GM21737 (cell line): ENCODE measurements at regions not wholly inside any gene's neighbourhood (a gene's known extent, or its start where the extent isn't known, plus 50 kb on each side); places are given as distances from the start of the nearest gene placed in this dataset.
"Not testable (repeated sequence)": the region's sequence is repeated elsewhere in the genome, so short reads cannot be mapped to it uniquely, and the experiment has no call there.

ENCODE experiments used
- ATAC-seq: cut with Tn5 transposase; IDR thresholded peaks from one replicate; pipeline ENCODE4 v1.9.1; 2021; ENCODE audit warnings: mild to moderate bottlenecking, moderate library complexity; ENCODE audit not compliant: unreplicated experiment

DNA sequence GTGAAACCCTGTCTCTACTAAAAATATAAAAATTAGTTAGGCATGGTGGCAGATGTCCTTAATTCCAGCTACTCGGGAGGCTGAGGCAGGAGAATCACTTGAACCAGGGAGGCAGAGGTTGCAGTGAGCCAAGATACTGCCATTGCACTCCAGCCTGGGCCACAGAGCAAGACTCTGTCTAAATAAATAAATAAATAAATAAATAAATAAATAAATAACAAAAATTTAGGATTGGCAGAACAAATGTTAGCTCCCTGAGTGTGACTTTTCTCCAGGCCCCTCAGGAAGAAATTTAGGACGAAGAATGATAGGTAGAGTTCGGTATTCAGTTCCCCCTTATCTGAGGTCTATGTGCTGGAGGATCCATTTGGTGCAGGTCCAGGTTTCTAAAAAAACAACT, 181.2 kb downstream of the CD47 start:
- ATAC-seq: not testable (repeated sequence)

DNA sequence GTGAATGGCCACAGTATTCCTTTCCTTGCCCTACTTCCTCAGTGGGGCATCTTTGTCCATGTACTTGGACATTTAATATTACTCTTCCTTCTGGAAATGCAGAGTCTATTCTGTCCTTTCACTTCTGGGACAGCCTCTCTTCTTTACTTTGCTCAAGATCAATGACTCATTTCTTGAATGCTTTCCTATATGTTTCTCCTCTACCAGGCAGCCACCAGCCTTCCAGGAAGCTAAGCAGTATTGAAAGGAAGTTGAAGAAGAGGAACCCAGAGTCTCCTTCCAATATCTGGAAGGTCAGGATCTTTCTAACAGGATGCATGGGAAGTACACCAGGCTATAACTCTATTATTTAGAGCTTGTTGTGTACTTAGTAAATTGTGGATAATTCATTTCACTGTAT, 182.8 kb downstream of the CD47 start:
- no peak for ATAC-seq

DNA sequence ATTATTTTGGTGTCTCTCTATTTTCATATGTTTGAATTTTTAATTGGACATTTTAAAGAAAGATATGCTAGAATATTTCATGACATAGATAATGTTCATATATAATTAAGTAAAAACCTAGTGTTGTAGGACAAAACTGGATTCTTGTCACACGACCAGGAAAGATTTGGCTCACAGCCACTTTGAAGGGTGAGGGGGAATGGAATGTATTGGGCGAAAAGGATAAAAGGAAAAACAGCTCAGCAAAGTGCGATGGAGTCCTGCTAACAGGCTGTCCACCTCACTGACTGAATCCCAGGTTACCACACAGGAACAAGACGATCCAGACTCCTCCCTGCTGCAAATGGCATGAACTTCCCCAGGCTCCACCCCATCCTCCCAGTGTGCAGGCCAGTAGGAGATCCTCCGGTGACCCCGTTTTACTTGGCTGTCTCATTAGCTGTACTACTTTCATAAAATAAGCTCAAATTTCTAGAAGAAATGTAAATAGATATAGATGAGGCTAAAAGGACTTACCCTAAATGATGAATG, 186.2 kb downstream of the CD47 start:
- no peak for ATAC-seq

DNA sequence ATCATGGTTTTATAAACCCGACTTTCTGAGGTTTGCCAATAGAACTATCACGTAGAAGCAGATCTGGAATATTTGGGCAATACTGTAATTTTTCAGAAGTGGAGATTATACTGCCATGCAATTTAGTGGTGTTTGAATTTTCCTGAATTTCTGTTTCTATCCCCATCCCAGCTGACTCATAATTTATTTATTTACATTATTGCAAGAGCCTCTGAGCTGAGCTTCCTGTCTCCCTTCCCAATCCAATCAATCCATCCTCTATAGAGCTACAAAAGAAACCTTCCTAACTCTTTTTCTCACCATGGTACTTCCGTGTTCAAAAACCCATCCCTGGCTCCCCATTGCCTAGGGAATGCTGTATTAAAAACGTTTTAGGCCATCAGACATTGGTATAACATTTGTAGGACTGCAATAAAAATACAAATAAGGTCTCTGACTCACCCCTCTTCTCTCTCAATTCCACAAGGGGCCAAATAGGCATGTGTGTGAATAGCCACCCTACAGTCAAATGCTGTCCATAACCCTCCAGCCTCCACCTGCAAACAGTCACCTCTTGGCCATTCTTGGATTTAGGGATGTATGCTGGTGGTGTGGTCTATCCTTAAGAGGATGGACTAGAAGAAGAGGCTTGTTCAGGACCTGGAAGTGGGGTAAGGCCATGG, 190.7 kb downstream of the CD47 start:
- ATAC-seq: no peak

DNA sequence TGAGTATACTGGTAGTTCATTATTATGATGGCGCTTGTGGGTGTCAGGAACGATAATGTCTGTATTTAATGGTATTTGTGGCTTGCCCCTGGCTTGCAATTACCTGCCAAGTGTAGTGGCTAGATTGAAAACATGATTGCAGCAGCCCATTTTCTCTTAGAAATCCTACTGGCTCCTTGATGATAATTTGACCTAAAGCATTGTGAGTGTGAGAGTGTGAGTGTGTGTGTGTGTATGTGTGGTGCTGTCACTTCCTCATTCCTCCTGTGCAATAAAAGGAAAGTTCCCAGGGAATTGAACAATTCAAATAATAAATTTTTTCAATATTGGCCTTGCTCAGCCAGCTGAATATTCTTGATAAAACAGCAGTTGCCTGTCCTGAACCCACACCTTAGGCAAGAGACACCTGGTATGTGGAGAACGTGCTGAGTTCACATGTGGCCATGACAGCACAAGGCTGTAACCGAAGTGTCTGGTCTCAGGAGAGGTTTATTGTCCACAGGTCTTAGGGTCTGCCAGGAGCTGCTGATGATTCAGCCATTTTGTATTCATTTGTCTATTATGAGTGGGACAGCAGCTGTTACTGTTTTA, 193.3 kb downstream of the CD47 start:
- ATAC-seq: no peak

DNA sequence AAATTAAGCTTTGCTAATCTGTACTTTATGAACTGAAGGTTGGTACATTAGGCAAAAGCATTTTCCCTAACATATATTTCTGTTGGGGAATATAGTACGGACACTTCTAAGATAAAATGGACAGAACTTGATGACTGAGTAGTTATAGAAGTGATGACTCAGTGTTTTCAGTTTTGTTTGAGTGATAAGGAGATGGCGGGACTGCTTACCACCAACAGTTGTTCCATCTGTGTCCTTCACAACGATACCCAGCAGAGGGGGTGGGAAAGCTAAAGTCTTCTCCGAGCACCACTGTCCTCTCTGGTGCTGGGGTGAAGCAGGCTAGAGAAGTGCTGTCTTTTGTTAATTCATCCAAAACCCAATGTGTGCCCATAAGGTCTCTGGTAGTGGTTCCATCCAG, 195.8 kb downstream of the CD47 start:
- no peak for ATAC-seq

DNA sequence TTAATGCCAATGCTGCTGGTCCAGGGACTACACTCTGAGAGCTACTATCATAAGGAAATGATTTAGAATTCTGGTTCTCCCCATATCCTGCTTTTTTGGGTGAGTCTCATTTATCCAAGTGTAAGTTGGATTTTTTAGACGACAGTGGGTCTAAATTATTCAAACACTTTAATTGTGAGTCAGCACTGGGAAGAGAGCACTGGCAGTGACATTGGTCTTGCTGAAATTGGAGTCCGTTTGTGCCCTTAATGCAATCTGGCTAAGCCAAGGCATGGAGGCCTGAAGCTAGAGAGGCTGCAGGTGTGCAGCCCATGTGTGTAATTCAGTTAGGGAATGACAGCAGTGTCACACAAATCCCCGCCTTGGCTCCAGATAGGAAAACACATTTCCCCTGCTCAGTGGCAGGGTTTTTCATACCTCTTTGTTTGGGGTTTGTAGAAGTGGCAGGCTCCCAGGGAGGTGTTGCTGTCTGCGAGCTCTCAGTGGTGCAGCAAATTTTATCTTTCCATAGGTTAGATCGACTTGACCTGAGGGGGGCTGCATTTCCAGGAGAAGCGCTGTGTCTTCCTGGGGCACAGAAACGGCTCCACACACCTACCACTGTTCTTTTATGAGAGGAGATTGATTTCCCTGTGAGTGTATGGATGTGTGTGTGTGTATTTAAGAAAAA, 197.7 kb downstream of the CD47 start:
- no peak for ATAC-seq

DNA sequence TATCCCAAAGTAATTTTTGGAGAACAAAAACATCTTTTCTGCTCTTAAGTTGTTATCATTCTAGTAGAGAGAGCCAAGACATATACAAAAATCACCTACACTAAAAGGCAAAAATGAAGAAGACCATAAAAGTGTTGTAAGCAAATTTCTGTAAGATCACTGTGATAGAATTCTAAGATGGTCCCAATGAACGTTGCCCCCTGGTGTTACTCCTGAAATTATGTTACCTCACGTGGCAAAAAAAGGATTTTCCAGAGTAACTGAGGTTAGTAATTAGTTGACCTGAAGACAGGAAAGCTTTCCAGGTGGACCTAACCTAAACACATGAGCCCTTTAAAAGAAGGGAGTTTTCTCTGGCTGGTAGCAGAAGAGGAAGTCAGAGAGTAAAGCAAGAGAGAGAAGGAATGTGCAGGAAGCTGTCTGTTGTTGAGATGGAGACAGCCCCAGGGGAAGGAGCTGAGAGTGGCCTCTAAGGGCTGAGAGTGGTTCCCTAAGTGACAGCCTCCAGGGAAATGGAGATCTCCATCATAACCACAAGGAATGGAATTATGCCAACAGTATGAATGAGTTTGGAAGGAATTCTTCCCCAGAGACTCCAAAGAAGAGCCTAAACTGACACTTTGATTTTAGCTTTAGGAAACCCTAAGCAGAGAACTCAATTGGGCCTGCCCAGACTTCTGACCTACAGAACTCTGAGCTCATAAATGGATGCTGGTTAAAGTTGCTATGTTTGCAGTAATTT, 205.9 kb downstream of the CD47 start:
- no peak for ATAC-seq

DNA sequence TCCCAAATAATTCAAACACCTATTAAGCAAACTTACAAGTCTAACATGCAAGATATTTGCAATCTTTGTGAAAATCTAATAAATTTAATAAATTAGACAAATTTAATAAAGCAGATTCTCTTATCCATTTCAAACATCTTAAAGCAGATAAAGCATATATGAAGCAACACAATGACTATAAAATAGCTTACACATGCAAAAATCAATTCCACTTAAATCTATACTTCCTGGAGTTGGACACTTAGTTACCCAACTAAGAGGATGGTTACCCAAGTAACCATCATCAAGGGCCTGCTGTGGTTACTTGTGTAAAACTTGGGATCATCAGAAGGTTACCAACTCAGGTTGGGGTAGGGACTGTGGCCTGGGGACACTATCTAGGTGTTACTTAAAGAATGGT, 206.8 kb downstream of the CD47 start:
- ATAC-seq: no peak

DNA sequence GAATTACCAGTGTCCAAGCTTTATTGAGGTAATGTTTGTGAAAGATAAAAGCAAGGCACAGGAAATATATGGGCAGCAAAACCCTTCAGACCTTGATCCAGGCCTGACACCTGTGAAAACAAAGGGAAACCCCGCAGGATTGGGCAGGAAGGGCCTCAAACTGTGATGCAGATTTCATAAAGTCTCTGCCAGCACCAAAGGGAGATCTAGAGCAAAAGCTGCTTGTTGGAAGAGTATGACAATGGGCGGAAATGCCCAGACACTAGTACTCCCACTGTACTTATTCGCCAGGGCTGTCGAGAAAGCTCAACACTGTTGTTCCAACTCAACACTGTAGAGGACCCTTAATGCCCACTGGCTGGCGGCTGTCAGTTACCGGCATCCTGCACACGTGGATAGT, 207.9 kb downstream of the CD47 start:
- no peak for ATAC-seq

DNA sequence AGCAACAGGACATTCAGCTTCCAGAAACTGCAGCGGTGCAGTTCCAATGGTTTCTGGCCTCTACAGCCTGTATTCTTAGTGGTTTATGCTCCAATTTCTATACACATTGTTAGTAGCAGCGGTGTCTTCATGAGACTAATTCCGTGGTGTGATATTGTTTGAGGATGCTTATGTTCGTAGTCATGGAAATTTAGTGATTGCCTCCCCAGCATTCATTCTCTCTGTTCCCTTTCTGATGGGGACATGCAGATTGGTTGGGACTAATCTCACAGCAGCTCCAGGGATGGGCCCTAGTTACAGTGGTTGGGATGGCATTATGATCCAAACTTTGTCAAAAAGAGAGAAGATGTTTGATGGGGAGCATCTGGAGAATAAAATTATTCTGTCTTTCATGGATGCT, 208.6 kb downstream of the CD47 start:
- no peak for ATAC-seq

DNA sequence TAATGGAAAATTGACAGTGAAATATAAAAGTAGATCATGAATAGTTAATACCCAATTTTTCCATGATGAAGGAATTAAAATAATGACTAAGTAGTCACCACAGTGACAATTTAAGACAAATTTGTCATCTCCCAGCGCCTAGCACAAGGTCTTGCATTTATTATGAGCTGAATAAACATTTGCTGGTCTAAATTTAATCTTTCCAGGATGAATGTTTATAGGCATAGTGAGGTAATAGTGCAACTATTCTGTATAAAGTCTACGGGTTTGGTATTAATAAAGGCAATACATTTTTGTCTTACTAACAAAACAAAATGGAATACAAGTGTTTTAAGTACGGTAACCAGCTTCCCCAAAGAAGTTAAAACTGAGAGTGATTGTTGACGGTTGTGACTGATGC, 209.3 kb downstream of the CD47 start:
- no peak for ATAC-seq

DNA sequence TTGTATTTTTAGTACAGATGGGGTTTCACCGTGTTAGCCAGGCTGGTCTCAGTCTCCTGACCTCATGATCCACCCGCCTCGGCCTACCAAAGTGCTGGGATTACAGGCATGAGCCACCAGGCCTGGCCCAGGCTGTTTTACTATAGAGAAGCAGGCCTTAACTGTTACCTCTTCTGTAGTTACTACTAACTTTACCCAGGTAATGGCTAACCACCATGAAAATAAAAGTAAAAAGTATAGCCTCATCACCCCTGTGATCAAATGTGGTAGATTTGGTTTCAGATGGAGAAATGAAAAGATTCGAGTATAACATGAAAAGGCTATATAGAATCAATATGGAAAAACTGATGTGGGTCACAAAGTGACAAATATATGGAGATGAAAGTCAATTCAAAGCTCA, 210.1 kb downstream of the CD47 start:
- ATAC-seq: no peak

DNA sequence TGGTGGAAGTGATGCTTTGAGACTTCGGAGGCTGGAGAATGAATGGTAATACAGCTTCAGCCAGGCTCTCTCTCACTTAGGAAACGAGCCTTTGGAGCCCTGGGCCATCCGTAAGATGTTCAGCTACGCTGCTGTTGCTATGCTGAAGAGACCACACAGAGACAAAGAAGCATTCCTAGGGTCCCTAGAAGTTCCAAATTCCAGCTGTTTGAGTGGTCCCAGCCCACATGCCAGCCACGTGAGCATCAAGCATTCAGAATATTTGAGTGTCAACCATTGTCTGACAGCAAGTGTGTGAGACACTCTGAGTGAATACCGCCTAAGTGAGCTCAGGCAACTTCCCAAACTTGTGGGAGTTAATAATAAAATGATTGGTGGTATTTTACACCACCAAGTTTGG, 212.9 kb downstream of the CD47 start:
- no peak for ATAC-seq

DNA sequence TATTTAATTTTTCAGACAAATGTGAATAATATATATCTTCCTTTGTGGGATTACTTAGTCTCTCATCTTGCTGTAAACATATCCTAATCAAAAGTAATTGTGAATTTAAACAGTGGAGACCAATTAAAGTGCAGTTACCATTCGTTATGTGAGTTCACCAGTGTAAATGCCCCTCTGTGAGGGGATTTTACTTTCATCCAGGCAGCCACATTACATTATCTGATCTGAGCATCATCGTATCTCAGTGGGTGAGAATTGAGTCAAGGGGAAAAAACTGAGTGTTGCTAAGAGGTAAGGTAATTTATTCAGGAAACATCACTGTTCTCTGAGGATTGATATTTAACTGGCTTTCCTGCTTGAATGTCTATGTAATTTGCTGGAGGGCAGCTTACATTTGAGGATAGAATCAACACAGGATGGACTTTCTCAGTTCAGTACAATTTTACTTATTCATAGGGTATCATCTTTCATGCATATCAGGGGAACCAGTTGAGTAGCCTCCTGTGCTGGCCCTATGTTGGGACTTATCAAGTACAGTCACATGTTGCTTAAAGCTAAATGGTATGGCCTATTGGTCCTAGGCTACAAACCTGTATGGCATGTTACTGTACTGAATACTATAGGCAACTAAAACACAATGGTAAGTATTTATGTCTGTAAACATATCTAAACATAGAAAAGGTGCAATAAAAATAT, 219.7 kb downstream of the CD47 start:
- ATAC-seq: no peak

DNA sequence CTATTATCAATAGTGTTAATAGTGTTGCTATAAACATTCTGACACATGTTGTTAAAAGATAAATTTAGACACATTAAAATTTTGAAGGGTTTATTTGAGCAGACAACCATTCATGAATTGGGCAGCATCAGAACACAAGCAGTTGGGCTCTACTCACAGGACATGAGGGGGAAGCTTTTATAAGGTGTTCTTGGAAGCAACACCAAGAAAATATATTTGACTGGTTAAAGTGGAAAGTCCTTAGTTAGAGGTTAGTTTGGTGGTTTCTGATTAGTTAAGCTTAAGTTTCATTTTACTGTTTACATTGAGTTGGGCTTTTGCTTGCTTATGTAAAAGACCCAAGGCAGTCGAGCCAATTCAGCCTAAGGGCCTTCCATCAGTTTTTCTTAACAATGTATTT, 220.7 kb downstream of the CD47 start:
- no peak for ATAC-seq

DNA sequence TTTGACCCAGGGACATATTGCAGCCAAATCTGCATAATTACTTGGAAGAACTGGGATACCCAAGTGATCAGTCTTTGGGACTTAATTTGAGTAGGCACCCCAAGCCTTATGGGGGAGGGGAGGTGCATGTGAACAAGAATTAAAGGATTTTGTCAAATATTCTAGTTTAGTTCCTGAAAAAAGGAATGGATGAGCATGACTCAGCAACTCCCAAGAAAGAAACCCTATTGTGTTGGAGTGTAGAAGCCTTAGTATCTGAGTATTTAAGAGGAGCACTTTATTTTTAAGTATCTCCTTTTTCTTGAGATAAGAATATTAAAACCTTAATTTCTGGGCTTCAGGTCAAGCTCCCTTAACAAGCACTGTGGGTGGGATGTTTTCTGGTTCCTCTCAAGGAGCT, 222.4 kb downstream of the CD47 start:
- no peak for ATAC-seq

DNA sequence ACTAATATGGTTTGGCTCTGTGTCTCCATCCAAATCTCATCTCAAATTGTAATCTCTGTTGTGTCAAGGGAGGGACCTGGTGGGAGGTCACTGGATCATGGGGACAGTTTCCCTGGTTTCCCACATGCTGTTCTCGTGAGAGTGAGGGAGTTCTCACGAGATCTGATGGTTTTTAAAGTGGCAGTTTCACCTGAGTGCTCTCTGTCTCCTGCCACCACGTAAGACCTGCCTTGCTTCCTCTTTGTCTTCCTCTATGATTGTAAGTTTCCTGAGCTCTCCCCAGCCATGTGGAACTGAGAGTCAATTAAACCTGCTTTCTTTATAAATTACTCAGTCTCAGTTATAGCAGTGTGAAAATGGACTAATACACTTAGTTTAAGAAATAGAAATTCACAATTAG, 228.9 kb downstream of the CD47 start:
- peak; percentile 98 for ATAC-seq

DNA sequence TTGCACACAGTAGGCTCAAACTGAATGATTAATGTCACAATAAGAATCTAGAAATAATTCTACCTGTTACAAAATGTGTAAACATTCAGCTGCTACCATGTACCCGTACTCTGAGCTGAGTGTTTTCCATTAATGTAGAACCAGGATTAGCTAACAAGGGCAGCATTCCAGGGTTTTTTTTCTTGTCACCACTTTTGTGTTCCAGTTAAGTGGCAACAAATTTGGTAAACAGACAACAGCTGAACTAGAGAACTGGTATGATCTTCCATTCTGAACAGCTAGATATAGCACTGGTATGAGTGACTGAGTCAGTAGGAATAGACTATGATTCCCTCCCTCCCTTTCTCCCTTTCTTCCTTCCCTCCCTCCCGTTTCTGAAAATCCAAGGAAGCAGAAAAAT, 229.4 kb downstream of the CD47 start:
- ATAC-seq: no peak
